HG03432 (cell line): ENCODE measurements at regions not wholly inside any gene's neighbourhood (a gene's known extent, or its start where the extent isn't known, plus 50 kb on each side); places are given as distances from the start of the nearest gene placed in this dataset.
"Not testable (repeated sequence)": the region's sequence is repeated elsewhere in the genome, so short reads cannot be mapped to it uniquely, and the experiment has no call there.

Experiments
- ATAC-seq: cut with Tn5 transposase; IDR thresholded peaks from one replicate; pipeline ENCODE4 v1.9.1; 2021; ENCODE audit warnings: mild to moderate bottlenecking, moderate library complexity; ENCODE audit not compliant: unreplicated experiment

DNA sequence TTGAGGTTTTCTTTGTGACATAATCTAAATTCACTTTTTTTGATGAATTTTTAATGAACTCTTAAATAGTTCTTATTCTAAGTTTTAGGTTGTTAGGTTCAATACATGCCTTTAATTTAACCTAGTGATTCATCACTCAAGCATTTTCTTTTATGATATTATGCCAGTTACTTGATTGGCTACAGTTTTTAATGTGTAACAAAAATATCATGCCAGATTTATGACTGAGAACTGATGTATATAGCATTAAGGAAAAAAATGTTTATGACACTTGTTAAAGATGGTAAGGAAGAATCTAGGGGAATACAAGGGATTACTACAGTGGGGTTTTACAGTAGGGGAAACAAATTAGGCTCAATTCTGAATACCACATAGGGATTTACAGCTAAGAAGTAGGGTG lies 103.1 kb downstream of the VGLL3 start:
- no peak for ATAC-seq

- ATAC-seq: no peak
Measured at GRCh38 chr3:86880066-86880465, 110.9 kb downstream of the VGLL3 start.

DNA sequence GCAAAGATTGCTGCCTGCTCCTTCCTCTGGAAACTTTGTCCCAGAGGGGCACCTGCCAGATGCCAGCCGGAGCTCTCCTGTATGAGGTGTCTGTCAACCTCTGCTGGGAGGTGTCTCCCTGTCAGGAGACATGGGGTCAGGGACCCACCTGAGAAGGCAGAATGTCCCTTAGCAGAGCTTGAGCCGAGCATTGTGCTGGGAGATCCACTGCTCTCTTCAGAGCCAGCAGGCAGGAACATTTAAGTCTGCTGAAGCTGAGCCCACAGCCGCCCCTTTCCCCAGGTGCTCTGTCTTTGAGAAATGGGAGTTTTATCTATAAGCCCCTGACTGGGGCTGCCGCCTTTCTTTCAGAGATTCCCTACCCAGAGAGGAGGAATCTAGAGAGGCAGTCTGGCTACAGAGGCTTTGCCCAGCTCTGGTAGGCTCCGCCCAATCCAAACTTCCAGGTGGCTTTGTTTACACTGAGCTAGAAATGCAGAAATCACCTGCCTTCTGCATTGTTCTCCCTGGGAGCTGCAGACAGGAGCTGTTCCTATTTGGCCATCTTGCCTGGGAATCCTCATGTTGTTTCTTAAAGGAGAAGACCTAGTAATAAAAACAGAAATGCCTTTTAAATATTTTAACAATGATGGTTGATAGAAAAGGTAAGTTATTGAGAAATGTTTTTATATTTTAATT lies 114.3 kb downstream of the VGLL3 start:
- ATAC-seq: not testable (repeated sequence)

GRCh38 chr3:86874790-86875189 lies 116.2 kb downstream of the VGLL3 start:
- not testable (repeated sequence) for ATAC-seq

- ATAC-seq: no peak
Measured at GRCh38 chr3:86869566-86869965, 121.4 kb downstream of the VGLL3 start.

GRCh38 chr3:86867982-86868381 lies 123.0 kb downstream of the VGLL3 start:
- ATAC-seq: no peak

- ATAC-seq: no peak
Measured at GRCh38 chr3:86865506-86865905, 125.4 kb downstream of the VGLL3 start.

GRCh38 chr3:86856711-86857110 lies 134.2 kb downstream of the VGLL3 start:
- ATAC-seq: no peak

- no peak for ATAC-seq
Measured at GRCh38 chr3:86849991-86850390, 141.0 kb downstream of the VGLL3 start.

- ATAC-seq: no peak
Measured at GRCh38 chr3:86845726-86846125, 145.2 kb downstream of the VGLL3 start.

DNA sequence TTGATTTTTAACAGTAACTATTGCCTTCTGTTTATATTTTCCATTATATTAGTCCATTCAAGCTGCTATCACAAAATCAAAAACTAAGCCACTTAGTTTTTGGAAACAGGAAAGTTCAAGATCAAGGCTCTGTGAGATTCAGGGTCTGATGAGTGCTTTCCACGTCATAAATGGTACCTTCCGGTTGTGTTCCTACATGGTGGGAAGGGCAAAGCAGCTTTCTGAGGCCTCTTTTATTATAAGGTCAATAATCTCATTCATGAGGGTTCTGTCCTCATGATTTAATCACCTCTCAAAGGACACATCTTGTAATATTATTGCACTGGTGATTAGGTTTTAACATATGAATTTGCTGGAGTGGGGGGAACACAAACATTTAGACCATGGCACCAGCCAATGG lies 152.0 kb downstream of the VGLL3 start:
- no peak for ATAC-seq

- no peak for ATAC-seq
Measured at GRCh38 chr3:86837871-86838270, 153.1 kb downstream of the VGLL3 start.

DNA sequence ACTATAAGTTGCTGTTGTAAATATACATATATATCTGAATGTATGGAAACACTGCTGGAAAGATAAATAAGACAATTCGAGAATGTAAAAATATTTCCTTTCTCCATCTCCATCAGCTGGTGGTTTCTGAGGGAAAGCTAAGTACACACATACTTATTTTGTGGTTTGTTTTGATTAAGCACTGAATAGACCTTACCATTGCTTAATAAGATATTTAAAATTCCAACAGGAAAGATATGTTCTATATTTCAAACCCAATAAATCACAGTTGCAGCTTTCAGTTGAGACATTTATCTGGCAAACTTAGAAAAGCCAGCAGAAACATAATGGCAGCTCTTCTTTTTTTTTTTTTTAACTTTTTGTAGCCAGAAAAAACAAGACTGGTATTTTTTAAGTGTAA lies 160.4 kb downstream of the VGLL3 start:
- ATAC-seq: no peak

DNA sequence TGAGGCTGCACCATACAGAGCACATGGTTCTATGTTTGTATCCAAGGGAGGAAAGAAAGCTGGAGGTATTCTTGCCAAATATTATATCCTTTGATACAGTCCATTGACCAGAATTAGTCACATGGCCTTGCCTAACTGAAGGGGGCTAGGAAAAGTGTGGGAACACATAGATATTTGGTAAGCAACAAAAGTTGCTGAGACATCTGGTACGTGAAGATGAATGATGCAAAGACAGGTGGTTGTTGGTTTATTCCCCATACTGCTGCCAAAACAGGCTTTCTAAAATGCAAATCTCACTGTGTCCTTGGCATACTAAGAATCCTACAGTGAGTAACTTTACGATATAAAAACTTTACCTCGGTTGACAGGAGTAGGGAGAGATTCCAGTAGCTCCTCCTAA lies 162.2 kb downstream of the VGLL3 start:
- no peak for ATAC-seq

- not testable (repeated sequence) for ATAC-seq
Measured at GRCh38 chr3:86827582-86827981, 163.4 kb downstream of the VGLL3 start.

- no peak for ATAC-seq
Measured at GRCh38 chr3:86826292-86826691, 164.7 kb downstream of the VGLL3 start.

DNA sequence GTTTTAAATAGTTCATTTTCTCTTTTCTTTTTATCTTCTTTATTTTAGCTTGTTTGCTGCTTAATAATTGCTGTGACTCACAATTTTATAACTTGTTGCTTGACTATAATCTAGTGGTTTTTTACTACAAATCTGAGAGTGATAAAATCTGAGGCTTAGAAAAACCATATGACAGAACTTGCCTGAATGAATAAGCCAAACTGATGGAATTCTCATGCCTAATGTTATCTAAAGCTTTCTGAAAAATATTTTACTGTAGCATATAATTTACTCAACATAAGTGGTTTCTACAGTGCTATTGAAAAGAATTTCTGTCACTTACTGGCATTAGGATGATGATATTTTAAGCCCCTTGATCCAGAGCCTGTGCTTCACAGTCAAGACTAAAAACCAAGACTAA lies 175.1 kb downstream of the VGLL3 start:
- ATAC-seq: no peak

- ATAC-seq: no peak
Measured at GRCh38 chr3:86814918-86815655, 175.9 kb downstream of the VGLL3 start.

DNA sequence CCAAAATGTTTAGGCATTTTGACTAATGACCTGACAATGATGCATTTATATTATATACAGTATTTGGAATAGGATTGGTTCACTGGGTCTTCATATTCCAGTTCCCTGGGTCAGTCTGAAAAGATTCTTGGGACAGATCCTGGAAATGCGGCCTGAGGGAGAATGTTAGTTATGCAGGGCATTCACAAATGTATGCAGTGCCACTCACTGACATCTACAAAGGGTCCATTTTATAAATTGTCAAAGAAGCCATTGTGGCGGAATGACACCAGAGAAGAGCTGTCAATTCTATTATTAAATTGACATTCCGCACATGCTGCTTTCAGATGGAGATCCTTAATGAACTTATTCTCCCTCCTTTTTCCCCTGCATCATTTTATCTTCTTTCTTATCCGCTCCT lies 176.6 kb downstream of the VGLL3 start:
- no peak for ATAC-seq

GRCh38 chr3:86801921-86802320 lies 189.0 kb downstream of the VGLL3 start:
- ATAC-seq: no peak

GRCh38 chr3:86801066-86801465 lies 189.9 kb downstream of the VGLL3 start:
- no peak for ATAC-seq

- no peak for ATAC-seq
Measured at GRCh38 chr3:86800116-86800515, 190.8 kb downstream of the VGLL3 start.

DNA sequence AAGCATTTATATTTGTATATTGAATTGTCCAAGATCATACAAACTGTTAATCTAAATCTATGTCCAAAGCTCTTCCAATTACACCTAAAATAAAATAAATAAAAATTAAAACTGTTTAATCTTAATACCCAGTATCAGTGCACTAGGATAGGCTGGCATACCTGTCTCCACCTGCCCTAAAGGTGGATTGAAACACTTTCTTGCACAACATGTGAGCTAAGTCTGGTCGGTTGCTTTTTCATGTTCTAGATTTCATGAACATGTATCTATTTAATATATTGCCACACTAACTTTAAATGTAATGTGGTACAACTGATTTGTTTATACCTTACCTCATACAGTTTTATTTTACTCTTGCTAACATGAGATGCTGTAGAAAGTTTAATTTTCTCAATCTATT lies 193.0 kb downstream of the VGLL3 start:
- ATAC-seq: no peak
